GM19438 (cell line): ENCODE measurements at regions not wholly inside any gene's neighbourhood (a gene's known extent, or its start where the extent isn't known, plus 50 kb on each side); places are given as distances from the start of the nearest gene placed in this dataset.
"Not testable (repeated sequence)": the region's sequence is repeated elsewhere in the genome, so short reads cannot be mapped to it uniquely, and the experiment has no call there.

Source experiments
- ATAC-seq: cut with Tn5 transposase; IDR thresholded peaks from one replicate; pipeline ENCODE4 v1.9.1; 2021; ENCODE audit warnings: low read depth; ENCODE audit not compliant: unreplicated experiment

DNA sequence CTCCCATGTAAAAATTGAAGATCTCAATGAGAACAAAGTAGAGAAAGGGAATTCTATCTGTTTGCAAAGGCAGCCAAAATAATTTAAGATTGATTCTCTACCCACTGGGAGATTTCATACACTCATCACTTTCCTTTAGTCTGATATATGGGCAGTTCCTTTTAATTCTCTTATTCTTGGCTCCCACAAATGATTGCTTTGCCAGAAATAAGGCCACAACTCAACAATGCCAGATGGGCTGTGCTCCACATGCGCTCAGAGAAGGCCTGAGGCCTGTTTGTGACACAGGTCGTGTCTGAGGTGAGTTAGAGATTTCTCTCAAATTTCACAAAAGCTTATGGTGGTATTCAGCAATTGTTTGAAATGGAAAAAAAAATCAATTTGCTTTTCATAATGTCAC is 501.9 kb upstream of the SEMA3D start:
- ATAC-seq: no peak

- ATAC-seq: no peak
Observed at GRCh38 chr7:85686401-85687181, 499.7 kb upstream of the SEMA3D start.

GRCh38 chr7:85685901-85686300 is 499.0 kb upstream of the SEMA3D start:
- ATAC-seq: no peak

GRCh38 chr7:85682833-85683620 is 496.2 kb upstream of the SEMA3D start:
- no peak for ATAC-seq

GRCh38 chr7:85681241-85681640 is 494.4 kb upstream of the SEMA3D start:
- no peak for ATAC-seq

- ATAC-seq: not testable (repeated sequence)
Observed at GRCh38 chr7:85675093-85675492, 488.2 kb upstream of the SEMA3D start.

- no peak for ATAC-seq
Observed at GRCh38 chr7:85673876-85674275, 487.0 kb upstream of the SEMA3D start.

DNA sequence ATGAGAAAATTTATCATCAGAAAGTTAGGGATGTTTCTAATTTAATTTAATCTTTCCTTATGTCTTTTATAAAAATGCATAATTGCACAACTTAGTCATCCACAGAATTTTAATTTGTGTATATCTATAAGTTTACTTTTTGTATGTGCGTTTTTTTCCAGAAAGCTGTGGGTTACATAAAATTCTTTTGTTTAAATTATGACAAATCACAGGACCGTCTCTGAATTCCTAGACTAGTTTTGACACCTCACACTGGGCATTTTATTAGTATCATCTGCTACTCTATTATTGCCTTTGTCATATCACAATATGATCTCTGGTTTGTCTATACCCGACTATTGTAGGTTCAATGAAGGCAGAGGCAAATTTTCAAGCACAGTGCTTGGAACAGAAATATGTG is 482.4 kb upstream of the SEMA3D start:
- no peak for ATAC-seq

DNA sequence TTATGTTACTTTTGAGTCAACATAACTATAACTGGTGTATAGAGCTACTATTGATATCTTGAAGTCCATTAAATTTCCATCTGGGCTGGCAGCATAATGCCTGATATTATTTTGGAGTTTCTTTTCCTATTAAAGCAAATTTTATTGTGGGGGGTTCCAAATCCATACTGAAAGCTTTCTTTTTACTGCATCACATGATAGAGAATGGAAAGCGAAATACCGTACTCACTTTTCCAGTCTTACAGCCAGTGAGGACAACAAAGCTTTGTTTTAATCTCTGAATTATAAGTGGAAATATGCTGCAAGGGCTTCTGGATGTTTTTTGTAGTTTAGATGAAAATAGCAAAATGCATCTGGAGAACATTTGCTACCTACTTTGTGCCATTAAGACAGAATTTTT is 477.5 kb upstream of the SEMA3D start:
- ATAC-seq: no peak

DNA sequence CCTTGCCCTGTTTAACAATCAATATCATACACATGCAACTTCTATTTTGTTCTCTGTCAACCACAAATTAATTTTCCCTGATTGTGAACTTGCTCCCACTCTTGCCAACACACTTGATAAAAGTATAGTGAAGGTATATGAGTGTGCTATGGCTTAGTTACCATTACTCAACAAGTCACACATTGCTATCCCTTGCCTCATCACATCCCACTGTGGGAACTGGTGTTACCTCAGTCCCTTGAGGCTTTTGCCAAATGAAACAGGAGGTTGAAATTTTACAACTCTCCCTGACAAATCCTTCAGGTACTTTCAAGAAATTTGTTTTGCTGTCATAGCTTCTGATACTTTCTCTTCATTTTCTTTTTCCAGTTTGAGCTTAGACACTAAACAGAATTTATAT is 472.5 kb upstream of the SEMA3D start:
- no peak for ATAC-seq

DNA sequence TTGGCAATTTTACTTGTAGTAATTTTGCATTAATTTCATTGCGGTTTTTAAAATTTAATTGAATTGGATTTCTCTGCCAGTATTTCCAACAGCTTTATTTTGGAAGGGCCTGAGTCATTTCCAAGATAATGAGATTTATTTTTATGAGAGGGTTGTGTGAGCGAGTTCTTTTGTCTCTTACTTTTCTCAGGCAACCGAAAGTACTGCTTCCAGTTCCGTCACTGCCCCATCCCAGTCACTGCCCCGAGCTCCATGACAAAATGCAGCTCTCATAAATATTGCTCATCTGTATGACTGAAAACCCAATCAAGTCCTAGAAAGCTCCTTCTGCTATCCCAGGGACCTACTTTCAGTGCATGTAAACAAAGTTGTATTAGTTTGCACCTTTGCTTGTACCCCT is 468.4 kb upstream of the SEMA3D start:
- ATAC-seq: no peak

DNA sequence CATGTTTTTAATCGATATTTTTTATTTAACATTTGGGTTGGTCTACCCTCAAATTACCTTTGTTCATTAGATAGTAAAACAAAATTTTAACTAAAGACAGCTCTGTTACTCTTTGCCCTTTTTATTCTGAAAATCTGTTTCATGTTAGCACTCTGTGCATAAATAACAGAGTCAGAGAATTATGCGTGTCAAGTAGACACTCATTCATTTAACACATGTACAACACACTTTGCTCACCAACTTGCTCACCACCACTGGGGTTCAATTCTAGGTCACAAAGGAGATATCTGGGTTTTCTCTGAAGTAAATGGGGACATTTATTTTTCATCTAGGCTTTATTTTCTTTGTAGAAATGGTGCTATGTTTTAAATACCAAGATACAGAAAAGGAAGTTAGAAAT is 457.4 kb upstream of the SEMA3D start:
- ATAC-seq: no peak

GRCh38 chr7:85641331-85641730 is 454.5 kb upstream of the SEMA3D start:
- ATAC-seq: no peak

- no peak for ATAC-seq
Observed at GRCh38 chr7:85638394-85638793, 451.5 kb upstream of the SEMA3D start.

- no peak for ATAC-seq
Observed at GRCh38 chr7:85634951-85635350, 448.1 kb upstream of the SEMA3D start.

DNA sequence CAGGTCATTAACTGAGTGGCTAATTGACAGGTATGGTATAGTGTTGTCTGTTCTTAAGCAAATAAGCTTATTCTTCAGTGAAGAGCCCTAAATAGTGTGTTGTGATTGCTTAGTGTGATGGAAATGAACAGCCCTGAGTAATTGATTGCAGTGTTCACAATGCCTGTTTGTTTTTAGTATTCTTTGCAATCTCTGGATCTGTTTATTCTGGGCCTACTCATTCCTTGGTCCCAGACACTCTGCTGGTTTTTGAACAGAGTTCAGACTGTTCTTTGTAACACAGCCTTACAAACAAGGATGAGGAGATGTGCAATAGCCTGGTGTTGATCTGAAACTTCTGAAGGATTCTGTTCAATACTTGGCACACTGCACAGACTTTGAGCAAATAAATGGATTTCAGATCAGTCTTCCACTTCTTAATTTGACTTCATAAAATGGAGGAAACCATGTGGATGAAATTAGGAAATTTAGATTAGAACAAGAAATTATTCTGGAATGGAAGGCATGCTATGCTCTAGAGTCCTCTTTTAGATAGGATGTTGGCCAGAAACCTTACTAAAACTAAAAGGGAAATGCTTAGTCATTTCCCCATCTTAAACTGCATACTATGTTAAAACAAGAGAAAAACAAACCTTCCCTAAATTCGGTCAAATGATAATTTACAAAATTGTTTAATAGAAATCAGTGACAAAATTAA is 444.2 kb upstream of the SEMA3D start:
- no peak for ATAC-seq

- no peak for ATAC-seq
Observed at GRCh38 chr7:85627791-85628586, 441.1 kb upstream of the SEMA3D start.

GRCh38 chr7:85622059-85622458 is 435.2 kb upstream of the SEMA3D start:
- no peak for ATAC-seq

GRCh38 chr7:85620936-85621685 is 434.3 kb upstream of the SEMA3D start:
- ATAC-seq: no peak

DNA sequence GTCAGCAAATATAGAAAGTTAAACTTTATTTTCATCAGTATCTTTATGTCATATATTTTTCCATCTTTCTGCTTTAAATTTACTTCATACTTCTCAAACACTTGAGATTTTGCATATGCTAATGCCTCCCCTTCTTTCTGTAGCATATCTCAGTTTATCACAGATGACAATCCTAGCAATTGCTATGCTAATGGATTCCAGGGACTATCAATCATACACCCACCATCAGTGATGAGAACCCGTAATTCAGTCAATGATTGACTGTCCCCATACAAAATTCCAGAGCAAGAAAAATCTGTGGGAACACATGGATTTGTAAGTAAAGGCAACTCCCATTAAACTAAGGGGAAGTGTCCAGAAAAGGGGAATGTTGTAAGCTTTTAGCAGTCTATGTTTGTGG is 432.4 kb upstream of the SEMA3D start:
- no peak for ATAC-seq
